Cerebellar cortex (tissue), 1 donor: ENCODE measurements at regions not wholly inside any gene's neighbourhood (a gene's known extent, or its start where the extent isn't known, plus 50 kb on each side); places are given as distances from the start of the nearest gene placed in this dataset.

Experiments used
- DNase-seq: peaks from one replicate; pipeline ENCODE4 v3.0.0-alpha.2; 2015; ENCODE audit warnings: low spot score

- DNase-seq: no peak
Observed at GRCh38 chr6:113495521-113495920, 361.6 kb upstream of the MARCKS start.

GRCh38 chr6:113496166-113496565, 361.0 kb upstream of the MARCKS start:
- no peak for DNase-seq

GRCh38 chr6:113500221-113500620, 356.9 kb upstream of the MARCKS start:
- DNase-seq: no peak

GRCh38 chr6:113505084-113505699, 352.0 kb upstream of the MARCKS start:
- no peak for DNase-seq

DNA sequence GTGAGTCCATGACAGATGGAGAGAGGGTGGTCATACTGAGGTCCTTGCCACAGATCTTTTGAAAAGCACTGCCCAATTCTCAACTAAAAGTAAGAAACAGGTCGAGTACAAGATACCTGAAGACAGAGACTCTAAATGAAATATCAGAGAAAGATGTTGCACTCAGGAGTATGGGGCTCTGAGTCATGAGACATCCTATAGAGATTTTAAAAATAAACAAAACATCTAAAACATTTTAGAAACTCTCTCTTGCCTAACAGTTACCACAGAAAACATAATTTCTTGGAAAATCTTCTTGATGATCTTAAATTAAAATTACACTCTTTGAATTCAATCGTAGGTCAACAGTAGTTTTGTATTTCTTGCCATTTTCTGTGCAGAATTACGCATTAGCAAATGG, 348.9 kb upstream of the MARCKS start:
- no peak for DNase-seq

DNA sequence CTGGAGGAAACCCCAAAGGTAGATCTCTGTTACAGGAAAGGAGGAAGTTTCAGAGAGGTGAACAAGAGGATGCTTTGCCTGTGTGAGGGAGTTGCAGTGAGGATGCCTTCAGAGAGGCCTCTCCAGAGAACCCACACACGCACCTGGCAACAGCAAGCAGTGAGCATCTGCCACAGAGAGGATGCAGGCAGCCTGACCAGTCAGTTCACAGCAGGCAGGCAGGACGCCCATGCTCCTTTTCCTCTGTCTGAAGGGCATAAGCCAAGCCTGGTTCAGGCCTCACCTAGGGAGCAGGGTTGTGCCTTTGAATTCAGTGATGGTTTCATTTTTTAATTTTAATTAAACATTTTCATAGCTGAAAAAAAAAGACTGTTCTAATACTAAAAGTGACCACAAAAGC, 346.0 kb upstream of the MARCKS start:
- DNase-seq: no peak

DNA sequence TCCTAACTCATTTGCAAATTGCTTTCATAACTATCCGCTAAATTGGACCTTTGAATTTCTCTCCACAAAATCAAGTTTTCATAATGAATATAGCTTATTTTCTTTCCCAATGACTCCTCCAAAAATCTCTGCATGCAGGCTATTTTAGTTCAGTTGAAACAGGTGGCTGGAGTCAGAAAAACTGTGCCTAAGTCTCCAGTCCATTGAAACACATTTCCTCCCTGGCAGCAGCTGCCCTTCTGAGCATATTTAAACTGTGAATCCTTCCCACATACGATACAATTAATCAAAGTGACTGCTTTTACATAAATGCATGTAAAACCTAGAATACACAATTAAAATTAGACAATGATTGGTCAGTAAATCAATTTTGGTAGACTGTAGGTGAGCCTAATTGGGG, 344.6 kb upstream of the MARCKS start:
- no peak for DNase-seq

GRCh38 chr6:113513086-113513485, 344.1 kb upstream of the MARCKS start:
- no peak for DNase-seq

DNA sequence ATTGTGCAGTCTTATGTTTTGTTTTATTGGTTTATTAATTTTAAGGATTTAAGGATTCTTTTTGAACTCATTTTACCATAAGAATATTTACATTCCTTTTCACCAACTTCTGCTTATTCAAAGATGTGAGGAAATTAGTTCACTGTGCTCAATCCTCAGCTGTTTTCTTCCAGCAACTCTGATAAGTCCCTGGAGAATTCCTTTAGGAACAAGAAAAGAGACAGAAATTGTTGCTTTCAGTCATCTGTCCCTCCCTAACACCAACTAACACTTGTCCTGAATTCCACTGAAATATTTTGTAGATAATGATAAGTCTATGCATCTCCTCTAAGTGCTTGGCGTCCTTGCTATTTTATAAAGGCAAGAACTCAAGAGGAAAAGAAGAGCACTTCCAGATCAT, 334.8 kb upstream of the MARCKS start:
- no peak for DNase-seq

DNA sequence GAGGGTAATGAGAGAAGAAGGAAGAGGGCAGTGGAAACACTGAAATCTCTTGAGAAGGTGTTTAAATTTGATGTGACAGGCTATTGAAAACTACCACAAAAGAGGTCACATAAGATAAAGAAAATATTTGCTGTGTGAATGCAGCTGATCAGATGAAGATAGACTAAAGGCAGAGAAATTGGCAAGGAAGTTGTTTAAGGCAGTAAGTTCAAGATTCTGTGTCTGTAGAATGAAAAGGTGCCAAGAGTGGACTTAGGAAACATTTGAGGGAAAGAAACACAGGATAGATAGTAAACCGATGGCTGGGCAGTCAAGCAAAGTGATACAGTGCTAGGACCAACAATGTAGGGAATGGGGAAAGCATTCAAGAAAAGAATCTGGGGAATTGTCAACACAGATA, 332.3 kb upstream of the MARCKS start:
- no peak for DNase-seq

- no peak for DNase-seq
Observed at GRCh38 chr6:113526553-113526952, 330.6 kb upstream of the MARCKS start.

GRCh38 chr6:113526995-113527394, 330.1 kb upstream of the MARCKS start:
- DNase-seq: no peak

DNA sequence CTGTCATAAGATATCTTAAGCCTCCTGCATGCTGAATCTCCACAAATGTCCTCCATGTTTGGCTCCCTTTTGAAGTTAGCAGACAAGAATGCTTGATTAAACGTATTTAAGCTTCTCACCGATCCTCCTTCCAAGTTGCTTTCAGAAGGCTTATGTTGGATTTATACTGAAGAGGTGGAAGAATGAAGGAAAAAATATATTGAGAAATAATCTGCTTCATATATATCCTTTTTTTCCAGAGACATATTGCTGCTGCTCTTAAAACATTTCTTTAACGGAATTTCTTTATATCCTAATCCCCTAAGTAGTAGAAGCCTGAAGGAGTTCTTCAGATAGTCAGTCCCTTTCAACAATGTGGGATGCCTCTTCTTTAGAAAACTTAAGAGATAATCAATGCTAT, 329.0 kb upstream of the MARCKS start:
- DNase-seq: no peak

- DNase-seq: no peak
Observed at GRCh38 chr6:113529196-113529595, 327.9 kb upstream of the MARCKS start.

DNA sequence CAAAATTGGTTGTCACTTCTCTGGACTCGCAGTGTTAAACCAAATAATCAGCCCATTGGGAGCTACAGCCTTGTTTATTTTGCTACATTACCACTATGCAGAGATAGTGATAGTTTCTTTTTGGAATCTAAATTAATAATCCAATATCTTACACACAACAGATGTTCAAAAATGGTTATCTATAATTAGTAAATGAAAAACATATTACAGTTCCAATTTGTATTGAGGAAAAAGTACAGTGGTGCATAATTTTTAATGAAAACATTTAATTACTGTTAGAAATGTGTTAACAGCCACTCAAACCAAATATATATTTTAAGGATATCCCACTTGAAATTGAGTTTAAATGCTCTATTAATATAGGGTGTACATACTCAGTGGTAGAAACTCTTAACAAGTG, 327.3 kb upstream of the MARCKS start:
- no peak for DNase-seq

DNA sequence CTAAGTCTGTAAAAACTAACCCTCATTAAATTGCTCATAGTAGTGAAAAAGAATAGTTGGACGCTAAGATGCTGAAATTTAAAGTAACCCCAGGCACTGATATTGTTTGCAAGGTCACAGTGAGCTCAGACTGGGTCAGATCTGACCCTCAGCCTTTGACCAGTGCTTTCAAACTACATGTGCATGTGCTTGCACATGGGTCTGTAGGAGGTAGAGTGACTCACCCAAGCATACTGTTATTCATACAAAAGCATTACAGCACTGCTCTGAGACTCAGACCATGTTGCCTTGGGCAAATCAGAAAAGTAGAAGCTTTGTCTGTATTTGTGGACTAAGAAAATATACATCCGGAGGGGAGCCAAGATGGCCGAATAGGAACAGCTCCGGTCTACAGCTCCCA, 326.4 kb upstream of the MARCKS start:
- no peak for DNase-seq

DNA sequence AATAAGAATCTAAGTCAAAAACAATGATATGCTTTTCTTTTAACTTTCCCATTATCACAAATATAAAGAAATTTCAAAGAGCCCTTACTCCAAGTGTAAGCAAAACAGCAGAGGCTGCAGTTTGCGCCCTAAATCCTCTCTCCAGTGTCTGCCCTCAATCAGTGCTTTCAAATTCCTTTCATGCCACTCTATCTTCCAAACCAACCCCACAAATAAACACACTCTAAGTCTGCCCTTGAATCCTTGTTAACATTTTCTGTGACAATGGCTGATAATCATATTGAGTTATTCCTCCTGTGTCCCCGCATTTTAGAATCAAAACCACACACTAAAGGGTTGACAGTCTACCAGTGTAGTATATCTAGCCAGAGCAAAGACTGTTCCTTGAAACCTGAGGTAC, 317.9 kb upstream of the MARCKS start:
- DNase-seq: no peak

- no peak for DNase-seq
Observed at GRCh38 chr6:113539623-113540022, 317.5 kb upstream of the MARCKS start.

- no peak for DNase-seq
Observed at GRCh38 chr6:113540466-113540865, 316.7 kb upstream of the MARCKS start.

DNA sequence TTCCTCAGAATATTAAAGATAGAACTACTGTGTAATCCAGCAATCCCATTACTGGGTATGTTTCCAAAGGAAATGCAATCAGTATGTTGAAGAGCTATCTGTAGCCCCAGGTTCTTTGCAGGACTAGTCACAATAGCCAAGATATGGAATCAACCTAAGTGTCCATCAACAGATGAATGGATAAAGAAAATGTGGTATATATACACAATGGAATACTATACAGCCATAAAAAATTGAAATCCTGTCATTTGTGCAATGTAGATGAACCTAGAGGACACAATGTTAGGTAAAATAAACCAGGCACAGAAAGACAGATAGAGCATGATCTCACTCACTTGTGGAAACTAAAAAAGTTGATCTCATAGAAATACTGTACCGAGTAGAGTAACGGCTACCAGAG, 306.0 kb upstream of the MARCKS start:
- DNase-seq: no peak

GRCh38 chr6:113556775-113557174, 300.4 kb upstream of the MARCKS start:
- DNase-seq: no peak

DNA sequence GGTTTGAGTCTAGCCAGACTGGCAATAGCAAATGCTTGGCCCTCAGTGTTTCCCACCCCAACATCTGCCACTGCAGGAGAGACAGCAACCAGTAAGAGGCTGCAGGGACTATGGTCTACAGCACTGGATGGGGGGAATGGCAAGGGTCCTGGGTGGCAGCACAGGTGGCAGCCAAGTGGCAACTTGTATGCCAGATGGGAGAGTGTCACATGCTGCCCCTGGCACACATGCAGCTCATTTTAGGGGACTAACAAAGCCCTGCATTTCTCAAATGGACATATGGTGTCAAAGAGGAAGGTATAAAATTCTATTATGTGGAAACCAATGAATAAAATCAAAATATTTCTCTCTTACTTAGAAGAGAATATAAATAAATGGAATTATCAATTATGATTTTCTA, 298.7 kb upstream of the MARCKS start:
- peak; percentile 40 for DNase-seq

GRCh38 chr6:113558966-113559365, 298.2 kb upstream of the MARCKS start:
- DNase-seq: peak; percentile 26

DNA sequence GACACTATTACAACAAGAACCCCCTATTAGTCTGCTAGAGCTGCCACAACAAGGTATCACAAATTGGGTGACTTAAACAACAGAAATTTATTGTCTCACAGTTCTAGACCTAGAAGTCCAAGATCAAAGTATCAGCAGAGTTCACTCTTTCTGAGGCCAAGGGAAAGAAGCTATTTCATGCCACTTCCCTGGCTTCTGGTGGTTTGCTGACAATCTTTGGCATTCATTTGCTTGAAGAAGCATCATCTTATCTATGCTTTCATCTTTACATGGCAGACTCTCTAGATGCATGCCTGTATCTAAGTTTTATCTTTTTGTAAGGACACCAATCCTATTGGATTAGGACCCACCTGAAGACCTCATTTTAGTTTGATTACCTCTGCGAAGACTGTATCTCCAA, 296.8 kb upstream of the MARCKS start:
- no peak for DNase-seq

DNA sequence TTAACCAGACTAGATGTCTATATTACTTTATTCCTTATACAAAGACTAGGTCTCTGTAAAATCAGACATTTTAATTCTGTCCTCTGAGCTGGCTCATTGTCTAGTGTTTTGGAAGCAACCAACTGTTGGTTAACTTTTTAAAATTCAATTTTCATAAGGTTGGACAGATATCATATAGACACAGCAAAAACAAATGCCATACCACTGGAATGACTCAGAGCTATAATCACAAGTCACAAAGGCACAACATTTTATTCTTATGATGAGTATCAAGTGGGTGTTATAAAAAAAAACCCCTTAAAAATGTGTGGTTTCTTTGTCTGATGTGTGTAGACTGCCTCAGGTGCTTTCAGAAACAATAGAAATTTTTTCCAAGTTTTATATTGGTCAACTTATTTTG, 296.2 kb upstream of the MARCKS start:
- no peak for DNase-seq
